ENCODE measurements at regions not wholly inside any gene's neighbourhood (a gene's known extent, or its start where the extent isn't known, plus 50 kb on each side); places are given as distances from the start of the nearest gene placed in this dataset.
"Not testable (repeated sequence)": the region's sequence is repeated elsewhere in the genome, so short reads cannot be mapped to it uniquely, and the experiment has no call there.

GRCh38 chr7:91598791-91599190, 281.7 kb downstream of the MTERF1 start:
- H3K27ac ChIP-seq, result no peak overlapping the region
- no peaks in the 10 kb centered on the region for H3K27me3 ChIP-seq
- H3K9me3 ChIP-seq (replicated peaks), result no peaks in the 10 kb centered on the region
- H3K36me3 ChIP-seq, result no peaks in the 10 kb centered on the region
- H3K4me1 ChIP-seq, result no peaks in the 10 kb centered on the region
- no peak for DNase-seq
- H3K4me3 ChIP-seq, result no peak overlapping the region

GRCh38 chr7:91600112-91600511, 280.4 kb downstream of the MTERF1 start:
- no peak for DNase-seq
- Histone ChIP-seq H3K27ac (no peak overlapping the region), H3K4me1 (no peaks in the 10 kb centered on the region), H3K4me3 (no peak overlapping the region), H3K9me3 (replicated peaks) (no peaks in the 10 kb centered on the region), H3K27me3 (no peaks in the 10 kb centered on the region), H3K36me3 (no peaks in the 10 kb centered on the region)

DNA sequence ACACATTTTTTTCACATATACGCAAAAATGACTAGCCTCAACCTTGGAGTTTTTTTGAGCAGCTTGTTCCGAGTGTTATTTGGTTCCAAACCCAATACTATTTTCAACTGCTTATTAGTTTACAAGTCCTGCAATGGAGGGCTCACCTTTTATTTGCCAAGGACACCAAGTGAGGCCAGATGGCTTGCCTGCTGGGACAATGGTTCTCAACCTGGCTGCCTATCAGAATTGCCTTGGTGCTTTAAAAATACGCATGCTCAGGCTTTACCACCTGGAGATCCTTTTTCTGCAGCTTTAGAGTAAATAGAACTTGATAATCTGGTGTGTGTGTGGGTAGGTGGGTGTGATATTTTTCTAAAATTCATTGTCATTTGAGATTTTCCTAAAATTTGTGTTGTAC, 276.8 kb downstream of the MTERF1 start:
- Histone ChIP-seq H3K4me3 (no peak overlapping the region), H3K27ac (no peak overlapping the region), H3K36me3 (no peaks in the 10 kb centered on the region), H3K9me3 (replicated peaks) (no peaks in the 10 kb centered on the region), H3K27me3 (no peaks in the 10 kb centered on the region), H3K4me1 (no peaks in the 10 kb centered on the region)
- DNase-seq, result no peak

DNA sequence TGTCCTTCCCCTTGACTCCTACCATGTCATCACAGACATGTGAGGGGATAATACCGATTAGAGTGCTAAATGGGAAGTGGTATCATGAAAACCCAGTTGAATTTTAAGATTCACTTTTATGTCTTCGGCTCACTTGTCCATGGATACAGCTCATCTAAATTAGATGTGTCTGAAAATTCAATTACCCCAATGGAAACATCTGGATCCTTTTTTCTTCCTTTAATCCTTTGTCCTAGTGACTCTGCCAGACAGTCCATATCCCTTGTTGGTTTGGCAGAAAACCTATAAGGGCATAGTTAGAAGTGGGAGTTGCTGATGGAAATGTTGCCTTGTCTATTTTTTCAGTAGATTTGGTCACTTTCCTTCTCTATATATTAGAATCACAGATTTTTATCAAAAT, 271.9 kb downstream of the MTERF1 start:
- Histone ChIP-seq H3K27me3 (no peaks in the 10 kb centered on the region), H3K27ac (no peak overlapping the region), H3K4me3 (no peak overlapping the region), H3K9me3 (replicated peaks) (no peaks in the 10 kb centered on the region), H3K36me3 (no peaks in the 10 kb centered on the region), H3K4me1 (no peaks in the 10 kb centered on the region)
- DNase-seq, result no peak

GRCh38 chr7:91609525-91609924, 271.0 kb downstream of the MTERF1 start:
- DNase-seq, result no peak
- no peaks in the 10 kb centered on the region for H3K36me3 ChIP-seq
- no peaks in the 10 kb centered on the region for H3K9me3 ChIP-seq (replicated peaks)
- no peak overlapping the region for H3K27ac ChIP-seq
- H3K4me1 ChIP-seq, result no peaks in the 10 kb centered on the region
- H3K27me3 ChIP-seq, result no peaks in the 10 kb centered on the region
- no peak overlapping the region for H3K4me3 ChIP-seq

- no peaks in the 10 kb centered on the region for H3K36me3 ChIP-seq
- no peak for DNase-seq
- H3K27ac ChIP-seq, result no peak overlapping the region
- no peak overlapping the region for H3K4me3 ChIP-seq
- no peaks in the 10 kb centered on the region for H3K9me3 ChIP-seq (replicated peaks)
- no peaks in the 10 kb centered on the region for H3K4me1 ChIP-seq
- no peaks in the 10 kb centered on the region for H3K27me3 ChIP-seq
These were observed 266.1 kb downstream of the MTERF1 start for GRCh38 chr7:91614431-91614830.

DNA sequence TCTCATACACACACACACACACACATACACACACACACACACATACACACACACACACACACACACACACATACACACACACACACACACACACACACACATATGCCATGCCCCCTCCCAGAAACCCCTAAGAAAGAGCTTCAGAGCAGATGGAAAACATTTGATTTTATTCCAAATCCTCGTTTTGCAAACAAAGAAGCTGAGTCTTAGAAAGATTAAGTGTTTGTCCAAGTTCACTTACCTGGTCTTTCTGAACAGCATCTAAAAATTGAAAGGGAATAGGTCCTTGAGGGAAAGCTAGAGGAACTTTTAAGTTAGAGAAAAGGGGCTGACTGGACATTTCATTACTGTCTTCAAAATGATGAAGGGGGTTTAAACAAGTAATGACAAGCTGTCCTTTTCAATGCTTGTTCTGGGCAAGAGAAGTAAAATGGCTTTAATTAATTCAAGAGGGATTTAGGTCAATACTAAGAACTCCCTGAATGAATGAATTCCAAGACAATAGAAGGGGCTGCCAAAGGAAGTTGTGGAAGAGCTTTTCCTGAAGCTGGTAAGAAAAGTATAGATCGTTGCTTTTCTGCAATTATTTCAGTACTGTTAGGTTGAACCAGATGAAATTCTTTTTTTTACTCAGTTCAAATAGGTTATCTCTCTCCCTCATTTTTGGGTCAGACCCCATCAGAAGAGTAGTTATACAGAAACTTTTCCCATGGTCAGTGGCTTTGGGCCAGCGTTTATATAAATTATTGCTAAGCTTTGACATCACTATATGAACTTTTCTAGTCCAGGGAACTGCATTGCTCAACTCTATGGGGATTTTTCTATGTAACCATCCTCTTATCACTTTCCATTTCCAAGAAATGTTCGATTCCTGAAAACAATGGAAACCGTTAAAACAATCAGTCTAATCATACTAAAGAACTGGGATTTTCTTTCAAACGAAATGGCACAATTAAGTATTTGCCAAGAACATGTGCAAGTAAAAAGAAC, 261.4 kb downstream of the MTERF1 start:
- H3K27me3 ChIP-seq, result no peaks in the 10 kb centered on the region
- no peak overlapping the region for H3K27ac ChIP-seq
- no peak overlapping the region for H3K4me3 ChIP-seq
- H3K4me1 ChIP-seq, result no peaks in the 10 kb centered on the region
- no peaks in the 10 kb centered on the region for H3K36me3 ChIP-seq
- H3K9me3 ChIP-seq (replicated peaks), result no peaks in the 10 kb centered on the region
- no peak for DNase-seq

- H3K27me3 ChIP-seq, result no peaks in the 10 kb centered on the region
- H3K4me1 ChIP-seq, result no peaks in the 10 kb centered on the region
- no peaks in the 10 kb centered on the region for H3K9me3 ChIP-seq (replicated peaks)
- no peak for DNase-seq
- H3K4me3 ChIP-seq, result no peak overlapping the region
- no peaks in the 10 kb centered on the region for H3K36me3 ChIP-seq
- H3K27ac ChIP-seq, result no peak overlapping the region
These were observed 259.7 kb downstream of the MTERF1 start for GRCh38 chr7:91620827-91621226.

GRCh38 chr7:91627324-91627723, 253.2 kb downstream of the MTERF1 start:
- not testable (repeated sequence) for H3K27ac ChIP-seq; H3K27me3 ChIP-seq; H3K9me3 ChIP-seq (replicated peaks); H3K36me3 ChIP-seq; H3K4me3 ChIP-seq; H3K4me1 ChIP-seq; DNase-seq

GRCh38 chr7:91628742-91629141, 251.8 kb downstream of the MTERF1 start:
- Histone ChIP-seq H3K27ac (no peak overlapping the region), H3K27me3 (no peaks in the 10 kb centered on the region), H3K9me3 (replicated peaks) (no peaks in the 10 kb centered on the region), H3K4me3 (no peak overlapping the region), H3K4me1 (peaks cover 3% of the 10 kb centered on the region; the same call in 1 of the 2 replicates), H3K36me3 (no peaks in the 10 kb centered on the region)
- no peak for DNase-seq

DNA sequence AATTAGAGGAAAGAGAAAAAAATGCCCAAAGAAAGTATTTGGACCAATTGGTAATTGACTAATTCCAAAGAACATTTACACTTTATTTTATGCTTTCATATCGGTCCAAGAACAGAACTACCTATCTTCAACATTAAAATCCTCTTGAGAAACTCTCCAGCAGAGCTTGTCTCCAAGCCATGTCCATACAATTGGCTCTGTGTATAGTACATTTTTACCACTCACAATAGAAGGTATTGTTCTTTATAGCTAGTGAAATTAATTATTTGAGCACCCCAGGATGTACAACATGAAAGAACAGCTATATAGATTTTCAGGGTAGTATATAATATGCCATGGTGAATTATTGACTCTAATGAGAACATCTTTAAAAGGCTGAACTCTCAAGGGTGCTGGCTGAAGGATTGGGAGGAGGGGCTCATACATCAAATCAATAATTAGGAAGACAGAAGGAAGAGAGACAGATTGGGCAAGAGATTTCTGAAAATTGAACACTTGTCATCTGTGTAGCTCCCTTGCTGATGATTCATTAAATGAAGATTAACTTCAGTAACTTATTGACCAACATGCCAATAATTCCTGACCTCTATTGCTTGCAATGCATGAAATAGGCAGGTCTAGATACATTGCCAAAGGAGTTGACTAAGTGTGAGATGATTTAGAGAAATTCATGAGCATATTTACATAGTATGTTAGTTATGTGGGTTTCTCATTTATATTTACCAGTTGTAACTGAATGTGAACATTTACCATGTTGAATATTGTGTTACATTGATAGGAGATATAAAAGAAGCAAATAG, 249.7 kb downstream of the MTERF1 start:
- no peak for DNase-seq
- Histone ChIP-seq H3K4me3 (no peak overlapping the region), H3K9me3 (replicated peaks) (no peaks in the 10 kb centered on the region), H3K4me1 (peaks cover 12% of the 10 kb centered on the region), H3K27me3 (no peaks in the 10 kb centered on the region), H3K27ac (no peak overlapping the region), H3K36me3 (no peaks in the 10 kb centered on the region)

DNA sequence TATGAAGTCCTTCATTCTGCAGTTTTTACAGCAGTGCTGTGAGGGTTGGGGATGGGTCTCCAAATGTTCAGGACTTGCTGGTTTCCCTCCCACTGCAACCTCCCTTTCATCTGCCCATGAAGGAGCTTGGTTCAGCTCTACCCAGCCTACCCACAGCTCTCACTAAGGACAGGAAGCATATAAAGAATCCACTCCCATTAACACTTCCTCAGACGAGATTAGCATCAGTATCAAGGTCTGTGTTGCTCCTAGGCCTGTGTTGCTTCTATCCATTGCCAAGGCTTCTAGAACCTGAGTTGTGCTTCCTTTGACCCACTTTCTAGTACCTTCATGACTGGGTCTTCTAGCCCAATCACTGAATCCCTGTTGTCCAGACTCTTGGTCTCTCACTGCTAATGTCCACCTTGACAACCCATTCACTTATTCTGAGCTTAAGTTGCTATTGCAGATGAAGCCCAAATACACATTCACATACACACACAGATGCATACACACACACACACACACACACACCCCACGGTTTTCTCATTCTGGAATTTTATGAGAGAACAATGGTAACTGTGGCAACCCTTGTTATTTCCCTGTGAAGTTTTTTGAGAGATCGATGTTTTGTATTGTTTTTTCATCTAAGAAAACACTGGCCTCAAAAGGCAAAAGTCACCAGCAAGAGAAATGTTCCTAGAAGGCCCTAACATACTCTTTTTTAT, 248.1 kb downstream of the MTERF1 start:
- peaks cover 12% of the 10 kb centered on the region for H3K4me1 ChIP-seq

GRCh38 chr7:91633013-91633441, 247.5 kb downstream of the MTERF1 start:
- Histone ChIP-seq H3K4me1 (peaks cover 12% of the 10 kb centered on the region), H3K36me3 (no peaks in the 10 kb centered on the region), H3K4me3 (no peak overlapping the region), H3K27ac (no peak overlapping the region), H3K27me3 (no peaks in the 10 kb centered on the region), H3K9me3 (replicated peaks) (no peaks in the 10 kb centered on the region)
- no peak for DNase-seq

More for the DNA sequence above, 248.1 kb downstream of the MTERF1 start:
- Histone ChIP-seq H3K4me3 (no peak overlapping the region), H3K36me3 (no peaks in the 10 kb centered on the region), H3K27me3 (no peaks in the 10 kb centered on the region), H3K27ac (no peak overlapping the region), H3K9me3 (replicated peaks) (no peaks in the 10 kb centered on the region)
- no peak for DNase-seq

DNA sequence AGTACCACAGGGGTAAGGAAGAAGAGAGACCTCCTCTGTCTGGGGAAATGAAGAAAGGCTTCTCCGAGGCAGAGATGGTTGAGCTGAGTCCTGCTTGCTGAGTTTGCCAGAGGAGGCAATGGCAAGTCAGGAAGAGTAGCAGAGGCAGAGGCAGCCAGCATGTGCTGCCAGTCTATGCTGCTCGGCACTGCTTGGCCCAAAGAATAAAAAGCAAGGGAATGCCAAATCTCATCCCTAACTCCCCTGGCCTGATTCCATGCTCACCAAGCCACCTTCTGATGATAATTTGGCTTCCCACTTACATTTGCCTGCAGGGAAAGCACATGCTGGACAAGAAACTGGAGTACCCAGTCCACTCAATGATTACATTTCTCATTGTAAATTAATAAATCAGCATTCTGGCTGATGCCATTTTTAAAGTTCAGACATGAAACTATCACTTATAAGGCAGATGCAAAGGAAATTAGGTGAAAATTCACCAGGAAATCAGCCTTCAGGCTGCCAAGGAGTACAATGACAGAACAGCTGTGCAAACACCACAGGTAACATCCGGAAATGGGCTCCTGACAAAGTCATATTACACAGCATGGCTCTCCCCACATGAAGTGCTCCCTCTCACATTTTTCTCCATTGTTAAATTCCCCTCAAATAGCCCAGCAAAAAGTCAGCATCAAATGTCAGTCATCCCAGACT, 245.9 kb downstream of the MTERF1 start:
- Histone ChIP-seq H3K27me3 (no peaks in the 10 kb centered on the region), H3K4me3 (no peak overlapping the region), H3K4me1 (peaks cover 9% of the 10 kb centered on the region), H3K36me3 (no peaks in the 10 kb centered on the region), H3K27ac (no peak overlapping the region), H3K9me3 (replicated peaks) (no peaks in the 10 kb centered on the region)
- DNase-seq, result peak in 1 of 2 experiments; percentile 38
